ENCODE measurements at regions not wholly inside any gene's neighbourhood (a gene's known extent, or its start where the extent isn't known, plus 50 kb on each side); places are given as distances from the start of the nearest gene placed in this dataset.

DNA sequence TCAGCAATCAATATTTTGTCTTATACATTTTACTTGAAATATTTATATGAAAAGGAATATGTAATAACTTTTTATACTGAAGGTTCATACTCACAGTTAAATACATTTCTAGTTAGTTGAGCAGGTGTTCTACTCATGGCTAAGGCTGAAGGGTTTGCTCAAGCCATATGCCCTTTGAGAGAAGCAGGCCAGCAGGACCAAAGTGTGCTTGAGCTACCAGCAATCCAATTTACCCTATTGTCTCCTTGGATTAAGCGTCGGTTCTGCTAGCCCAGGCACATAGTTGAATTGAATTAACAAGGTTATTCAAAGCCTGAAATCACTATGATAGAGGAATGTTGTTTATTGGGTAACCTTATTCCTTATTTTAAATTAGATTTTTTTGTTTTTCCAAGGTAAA, 151.5 kb upstream of the BACE2 start:
- no peak for DNase-seq (ENCODE audit: low read depth)
- TF ChIP-seq, protein P1, sequence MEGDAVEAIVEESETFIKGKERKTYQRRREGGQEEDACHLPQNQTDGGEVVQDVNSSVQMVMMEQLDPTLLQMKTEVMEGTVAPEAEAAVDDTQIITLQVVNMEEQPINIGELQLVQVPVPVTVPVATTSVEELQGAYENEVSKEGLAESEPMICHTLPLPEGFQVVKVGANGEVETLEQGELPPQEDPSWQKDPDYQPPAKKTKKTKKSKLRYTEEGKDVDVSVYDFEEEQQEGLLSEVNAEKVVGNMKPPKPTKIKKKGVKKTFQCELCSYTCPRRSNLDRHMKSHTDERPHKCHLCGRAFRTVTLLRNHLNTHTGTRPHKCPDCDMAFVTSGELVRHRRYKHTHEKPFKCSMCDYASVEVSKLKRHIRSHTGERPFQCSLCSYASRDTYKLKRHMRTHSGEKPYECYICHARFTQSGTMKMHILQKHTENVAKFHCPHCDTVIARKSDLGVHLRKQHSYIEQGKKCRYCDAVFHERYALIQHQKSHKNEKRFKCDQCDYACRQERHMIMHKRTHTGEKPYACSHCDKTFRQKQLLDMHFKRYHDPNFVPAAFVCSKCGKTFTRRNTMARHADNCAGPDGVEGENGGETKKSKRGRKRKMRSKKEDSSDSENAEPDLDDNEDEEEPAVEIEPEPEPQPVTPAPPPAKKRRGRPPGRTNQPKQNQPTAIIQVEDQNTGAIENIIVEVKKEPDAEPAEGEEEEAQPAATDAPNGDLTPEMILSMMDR (IDR thresholded peaks at IDR 0.05; ENCODE audit: insufficient read depth, low read depth, low read length, missing control alignments): no peak
- no peak overlapping the region for H3K4me3 ChIP-seq (ENCODE audit: low read depth, low read length)

DNA sequence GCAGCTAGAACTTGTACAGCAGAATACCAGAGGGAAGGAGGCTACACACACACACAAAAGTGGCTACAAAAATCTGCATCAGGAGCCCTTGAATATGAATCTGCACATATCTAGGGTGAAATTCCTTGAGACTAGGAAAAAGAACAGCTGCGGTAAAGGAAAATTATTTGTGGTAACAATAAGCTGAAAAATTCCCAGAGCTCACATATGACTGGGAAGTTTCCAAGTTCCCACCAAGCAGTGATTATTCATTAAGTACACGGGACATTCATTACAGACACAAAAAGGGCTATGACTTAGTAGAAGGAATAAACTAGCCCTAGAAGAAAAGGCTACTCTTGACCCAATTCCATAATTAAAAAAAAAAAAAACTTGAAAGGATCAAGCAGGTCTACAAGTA, 149.5 kb upstream of the BACE2 start:
- no peak for DNase-seq (ENCODE audit: low read depth)
- TF ChIP-seq, protein P1 (IDR thresholded peaks at IDR 0.05; ENCODE audit: insufficient read depth, low read depth, low read length, missing control alignments): no peak

DNA sequence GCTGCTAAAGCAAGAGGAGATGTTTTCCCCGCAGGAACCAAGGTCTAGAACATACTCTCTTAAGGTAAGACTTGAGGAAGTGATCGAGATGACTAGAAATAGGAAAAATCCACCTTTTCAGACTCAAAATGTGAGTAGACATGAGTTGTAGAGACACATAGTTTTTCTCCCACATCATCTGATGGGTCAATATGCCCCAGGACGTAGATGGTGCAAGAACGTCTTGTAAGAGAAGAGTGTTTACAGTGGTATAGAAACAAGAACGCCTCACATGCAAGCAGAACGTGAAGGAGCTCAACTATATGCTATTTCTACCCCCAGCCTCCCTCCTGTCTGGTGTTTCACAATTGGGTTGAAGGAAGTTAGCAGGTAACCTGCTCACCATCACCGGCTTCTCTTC, 144.0 kb upstream of the BACE2 start:
- no peak for DNase-seq (ENCODE audit: low read depth)
- no peak overlapping the region for H3K4me3 ChIP-seq (ENCODE audit: low read depth, low read length)
- TF ChIP-seq, protein P1 (IDR thresholded peaks at IDR 0.05; ENCODE audit: insufficient read depth, low read depth, low read length, missing control alignments): no peak

More for the DNA sequence above, 149.5 kb upstream of the BACE2 start:
- no peak overlapping the region for H3K4me3 ChIP-seq (ENCODE audit: low read depth, low read length)

DNA sequence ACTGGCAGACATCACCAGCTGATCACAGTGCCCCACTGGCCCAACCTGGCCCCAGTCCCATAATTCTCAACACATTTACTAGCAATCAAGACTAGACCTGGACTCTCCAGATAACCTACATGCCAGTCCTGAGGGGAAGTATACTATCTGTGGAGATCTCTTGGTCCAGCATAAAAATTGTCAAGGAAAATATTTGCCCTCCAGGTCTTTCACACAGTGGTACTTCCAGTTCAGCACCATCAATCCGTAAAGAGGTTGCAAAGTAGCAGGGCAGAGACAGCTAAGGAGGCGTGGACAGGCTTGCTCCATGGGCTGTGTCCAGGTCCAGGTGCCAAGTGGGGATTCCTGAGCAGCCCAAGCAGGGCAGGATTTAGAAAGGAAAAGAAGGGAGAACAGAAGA, 143.6 kb upstream of the BACE2 start:
- H3K4me3 ChIP-seq (ENCODE audit: low read depth, low read length): no peak overlapping the region
- no peak for DNase-seq (ENCODE audit: low read depth)
- TF ChIP-seq, protein P1 (IDR thresholded peaks at IDR 0.05; ENCODE audit: insufficient read depth, low read depth, low read length, missing control alignments): no peak

DNA sequence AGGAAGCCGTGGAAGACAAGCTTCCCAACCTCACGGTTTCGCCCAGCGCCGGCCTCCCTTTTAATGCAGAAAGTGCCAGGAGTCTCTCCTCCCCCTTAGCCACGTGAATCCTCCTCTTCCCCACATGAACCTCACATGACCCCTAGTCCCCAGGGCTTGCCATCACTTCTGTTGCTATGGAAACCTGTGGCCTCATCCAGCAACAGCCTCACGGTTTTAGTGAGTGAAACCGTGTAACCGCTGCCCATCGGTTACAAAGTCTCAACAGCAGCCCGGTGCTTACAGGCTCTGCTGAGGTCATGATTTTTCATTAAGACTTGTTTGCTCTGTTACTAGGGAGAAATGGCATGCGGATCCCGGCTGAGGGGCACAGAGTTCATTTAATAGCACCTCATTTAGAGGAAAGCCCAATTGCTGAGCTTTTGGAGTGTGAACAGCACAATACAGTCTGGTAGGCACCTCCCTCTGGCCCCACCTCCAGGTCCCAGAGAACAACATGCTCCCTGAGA, 143.2 kb upstream of the BACE2 start:
- no peak for DNase-seq (ENCODE audit: low read depth)
- H3K4me3 ChIP-seq (ENCODE audit: low read depth, low read length): no peak overlapping the region
- TF ChIP-seq, protein P1 (IDR thresholded peaks at IDR 0.05; ENCODE audit: insufficient read depth, low read depth, low read length, missing control alignments): no peak

DNA sequence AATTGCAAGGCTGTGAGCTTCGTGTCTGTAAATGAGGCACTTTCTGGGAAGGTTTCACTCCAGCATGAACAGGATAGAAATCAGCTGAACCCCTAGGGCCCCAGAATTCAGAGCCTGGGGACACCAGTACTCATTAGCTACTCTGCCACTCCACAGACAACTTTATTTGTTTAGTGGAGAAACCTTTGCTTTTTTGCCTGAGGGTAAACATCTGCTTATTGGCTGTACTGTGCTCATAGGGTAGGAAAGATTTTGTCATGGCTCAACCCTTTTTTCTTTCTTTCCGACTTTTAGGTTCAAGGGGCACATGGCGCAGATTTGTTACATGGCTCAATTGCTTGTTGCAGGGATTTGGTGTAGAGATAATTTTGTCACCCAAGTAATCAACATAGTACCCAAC, 138.4 kb upstream of the BACE2 start:
- TF ChIP-seq, protein P1 (IDR thresholded peaks at IDR 0.05; ENCODE audit: insufficient read depth, low read depth, low read length, missing control alignments): no peak
- H3K4me3 ChIP-seq (ENCODE audit: low read depth, low read length): no peak overlapping the region
- no peak for DNase-seq (ENCODE audit: low read depth)

DNA sequence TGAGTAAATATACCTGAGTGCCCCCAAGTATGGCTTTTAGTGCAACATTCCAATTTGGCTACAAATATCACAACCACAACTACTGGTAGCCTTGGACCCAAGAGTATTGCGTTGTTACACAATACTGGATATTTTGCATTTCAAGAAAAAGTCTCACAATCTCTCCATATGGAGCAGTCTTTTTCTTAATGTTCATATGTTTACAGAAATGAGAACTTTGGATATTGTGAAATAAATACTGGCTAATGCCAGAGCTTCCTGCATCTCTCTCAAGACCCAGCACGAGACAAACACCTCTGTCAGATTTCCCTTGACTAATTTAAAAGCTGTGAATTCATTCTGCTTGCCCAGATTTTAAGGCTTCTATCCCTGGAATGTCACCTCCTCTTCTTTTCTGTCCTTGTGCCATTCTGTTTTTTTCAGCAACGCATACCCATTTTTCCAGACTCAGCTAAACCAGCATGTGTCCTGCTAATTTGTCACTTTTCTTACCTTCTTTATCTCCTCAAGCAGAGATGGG, 136.2 kb upstream of the BACE2 start:
- DNase-seq (ENCODE audit: low read depth): no peak
- no peak overlapping the region for H3K4me3 ChIP-seq (ENCODE audit: low read depth, low read length)
- TF ChIP-seq, protein P1 (IDR thresholded peaks at IDR 0.05; ENCODE audit: insufficient read depth, low read depth, low read length, missing control alignments): no peak
